ENCODE measurements at regions not wholly inside any gene's neighbourhood (a gene's known extent, or its start where the extent isn't known, plus 50 kb on each side); places are given as distances from the start of the nearest gene placed in this dataset.
"Not testable (repeated sequence)": the region's sequence is repeated elsewhere in the genome, so short reads cannot be mapped to it uniquely, and the experiment has no call there.

DNA sequence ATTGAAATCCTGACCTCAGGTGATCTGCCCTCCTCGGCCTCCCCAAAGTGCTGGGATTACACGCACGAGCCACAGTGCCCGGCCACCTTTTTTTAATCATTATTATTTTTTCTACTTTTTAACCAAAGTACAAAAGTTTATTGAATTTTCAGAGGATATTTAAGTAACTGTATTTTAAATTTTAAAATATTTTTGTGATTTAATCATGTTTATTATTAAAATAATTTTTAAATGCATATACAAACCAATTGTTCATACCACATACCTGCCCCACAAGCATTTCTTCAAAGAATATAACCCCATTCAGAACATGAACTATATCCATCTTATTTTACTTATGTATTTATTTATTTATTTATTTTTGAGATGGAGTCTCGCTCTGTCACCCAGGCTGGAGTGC, 163.6 kb upstream of the MAP2 start (continued):
- TF ChIP-seq, protein P1, sequence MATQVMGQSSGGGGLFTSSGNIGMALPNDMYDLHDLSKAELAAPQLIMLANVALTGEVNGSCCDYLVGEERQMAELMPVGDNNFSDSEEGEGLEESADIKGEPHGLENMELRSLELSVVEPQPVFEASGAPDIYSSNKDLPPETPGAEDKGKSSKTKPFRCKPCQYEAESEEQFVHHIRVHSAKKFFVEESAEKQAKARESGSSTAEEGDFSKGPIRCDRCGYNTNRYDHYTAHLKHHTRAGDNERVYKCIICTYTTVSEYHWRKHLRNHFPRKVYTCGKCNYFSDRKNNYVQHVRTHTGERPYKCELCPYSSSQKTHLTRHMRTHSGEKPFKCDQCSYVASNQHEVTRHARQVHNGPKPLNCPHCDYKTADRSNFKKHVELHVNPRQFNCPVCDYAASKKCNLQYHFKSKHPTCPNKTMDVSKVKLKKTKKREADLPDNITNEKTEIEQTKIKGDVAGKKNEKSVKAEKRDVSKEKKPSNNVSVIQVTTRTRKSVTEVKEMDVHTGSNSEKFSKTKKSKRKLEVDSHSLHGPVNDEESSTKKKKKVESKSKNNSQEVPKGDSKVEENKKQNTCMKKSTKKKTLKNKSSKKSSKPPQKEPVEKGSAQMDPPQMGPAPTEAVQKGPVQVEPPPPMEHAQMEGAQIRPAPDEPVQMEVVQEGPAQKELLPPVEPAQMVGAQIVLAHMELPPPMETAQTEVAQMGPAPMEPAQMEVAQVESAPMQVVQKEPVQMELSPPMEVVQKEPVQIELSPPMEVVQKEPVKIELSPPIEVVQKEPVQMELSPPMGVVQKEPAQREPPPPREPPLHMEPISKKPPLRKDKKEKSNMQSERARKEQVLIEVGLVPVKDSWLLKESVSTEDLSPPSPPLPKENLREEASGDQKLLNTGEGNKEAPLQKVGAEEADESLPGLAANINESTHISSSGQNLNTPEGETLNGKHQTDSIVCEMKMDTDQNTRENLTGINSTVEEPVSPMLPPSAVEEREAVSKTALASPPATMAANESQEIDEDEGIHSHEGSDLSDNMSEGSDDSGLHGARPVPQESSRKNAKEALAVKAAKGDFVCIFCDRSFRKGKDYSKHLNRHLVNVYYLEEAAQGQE (IDR thresholded peaks at IDR 0.05; ENCODE audit: unreplicated experiment): no peak
- TF ChIP-seq EZH2 (IDR thresholded peaks at IDR 0.05; ENCODE audit: low read depth, unreplicated experiment) (no peak), CREB1 (CRISPR knock-in tag; IDR thresholded peaks at IDR 0.05; ENCODE audit: low read depth) (no peak), NANOG (IDR thresholded peaks at IDR 0.05; ENCODE audit: borderline replicate concordance) (no peak), JUNB (IDR thresholded peaks at IDR 0.05; ENCODE audit: unreplicated experiment) (no peak), ZNF114 (CRISPR knock-in tag; IDR thresholded peaks at IDR 0.05) (no peak), POLR2AphosphoS5 (IDR thresholded peaks at IDR 0.05; ENCODE audit: low read depth) (no peak), STAT1 (IDR thresholded peaks at IDR 0.05; ENCODE audit: unreplicated experiment) (no peak)
- TF ChIP-seq, protein P2, sequence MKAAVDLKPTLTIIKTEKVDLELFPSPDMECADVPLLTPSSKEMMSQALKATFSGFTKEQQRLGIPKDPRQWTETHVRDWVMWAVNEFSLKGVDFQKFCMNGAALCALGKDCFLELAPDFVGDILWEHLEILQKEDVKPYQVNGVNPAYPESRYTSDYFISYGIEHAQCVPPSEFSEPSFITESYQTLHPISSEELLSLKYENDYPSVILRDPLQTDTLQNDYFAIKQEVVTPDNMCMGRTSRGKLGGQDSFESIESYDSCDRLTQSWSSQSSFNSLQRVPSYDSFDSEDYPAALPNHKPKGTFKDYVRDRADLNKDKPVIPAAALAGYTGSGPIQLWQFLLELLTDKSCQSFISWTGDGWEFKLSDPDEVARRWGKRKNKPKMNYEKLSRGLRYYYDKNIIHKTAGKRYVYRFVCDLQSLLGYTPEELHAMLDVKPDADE (IDR thresholded peaks at IDR 0.05): no peak

DNA sequence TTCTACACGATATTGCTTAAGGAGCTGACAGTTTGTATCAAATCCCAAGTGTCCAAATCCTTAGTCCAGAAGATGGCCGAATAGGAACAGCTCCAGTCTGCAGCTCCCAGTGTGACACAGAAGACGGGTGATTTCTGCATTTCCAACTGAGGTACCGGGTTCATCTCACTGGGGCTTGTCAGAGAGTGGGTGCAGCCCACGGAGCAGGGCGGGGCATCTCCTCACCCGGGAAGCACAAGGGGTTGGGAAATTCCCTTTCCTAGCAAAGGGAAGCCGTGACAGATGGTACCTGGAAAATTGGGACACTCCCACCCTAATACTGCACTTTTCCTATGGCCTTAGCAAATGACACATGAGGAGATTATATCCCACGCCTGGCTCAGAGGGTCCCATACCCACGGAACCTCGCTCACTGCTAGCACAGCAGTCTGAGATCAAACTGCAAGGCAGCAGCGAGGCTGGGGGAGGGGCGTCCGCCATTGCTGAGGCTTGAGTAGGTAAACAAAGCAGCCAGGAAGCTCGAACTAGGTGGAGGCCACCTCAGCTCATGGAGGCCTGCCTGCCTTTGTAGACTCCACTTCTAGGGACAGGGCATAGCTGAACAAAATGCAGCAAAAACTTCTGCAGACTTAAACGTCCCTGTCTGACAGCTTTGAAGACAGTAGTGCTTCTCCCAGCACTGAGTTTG, 162.3 kb upstream of the MAP2 start:
- H4K20me1 ChIP-seq (replicated peaks; ENCODE audit: insufficient read depth); H3K4me3 Mint-ChIP-seq; H3K4me2 ChIP-seq; H3K27ac Mint-ChIP-seq; DNase-seq (ENCODE audit: low spot score); H3K27me3 Mint-ChIP-seq (ENCODE audit: insufficient read depth, low read depth, poor library complexity); H3K27me3 ChIP-seq (ENCODE audit: insufficient read depth); H2AFZ ChIP-seq; H3K4me1 ChIP-seq (ENCODE audit: insufficient read depth); H3K79me2 ChIP-seq (replicated peaks; ENCODE audit: insufficient read depth); H3F3A ChIP-seq (replicated peaks; ENCODE audit: low read depth); H3K4me3 ChIP-seq; H3K27ac ChIP-seq (ENCODE audit: low read depth); H3K4me1 Mint-ChIP-seq; H3K9me2 ChIP-seq (ENCODE audit: insufficient read depth); H3K36me3 ChIP-seq (ENCODE audit: insufficient read depth); ATAC-seq: not testable (repeated sequence)
- H3K9me3 Mint-ChIP-seq: peaks cover 17% of the 10 kb centered on the region
- peaks cover 24% of the 10 kb centered on the region; the same call in 2 of the 3 replicates for H3K36me3 Mint-ChIP-seq (ENCODE audit: low read depth)

DNA sequence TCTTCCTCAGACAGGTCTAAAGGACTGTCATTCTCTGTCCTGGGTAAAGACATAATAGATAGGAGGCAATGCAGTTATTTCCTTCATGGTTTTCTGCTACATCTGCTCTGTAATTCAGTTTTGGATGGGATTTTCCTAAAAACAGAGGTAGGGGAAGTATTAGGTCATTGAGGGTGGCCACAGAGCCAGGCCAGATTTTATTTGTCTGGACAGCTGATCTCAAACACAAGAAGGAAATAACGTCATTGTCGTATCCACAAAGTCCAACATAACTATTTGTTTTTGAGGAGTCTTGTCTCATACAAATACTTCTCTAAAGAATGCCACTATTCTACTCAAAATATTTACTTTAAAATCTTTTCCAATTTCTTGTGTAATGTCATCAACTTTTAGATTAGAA, 154.8 kb upstream of the MAP2 start:
- ATAC-seq: no peak
- H3F3A ChIP-seq (replicated peaks; ENCODE audit: low read depth): no peaks in the 10 kb centered on the region
- H3K4me1 Mint-ChIP-seq: no peaks in the 10 kb centered on the region
- no peak overlapping the region for H3K27ac ChIP-seq (ENCODE audit: low read depth)
- H3K4me2 ChIP-seq: no peak overlapping the region
- no peaks in the 10 kb centered on the region for H4K20me1 ChIP-seq (replicated peaks; ENCODE audit: insufficient read depth)
- no peak overlapping the region for H2AFZ ChIP-seq
- H3K9me3 Mint-ChIP-seq: peaks cover 6% of the 10 kb centered on the region; the same call in 1 of the 3 replicates
- no peak overlapping the region for H3K4me3 Mint-ChIP-seq
- peaks cover 17% of the 10 kb centered on the region; the same call in 2 of the 3 replicates for H3K36me3 Mint-ChIP-seq (ENCODE audit: low read depth)
- no peaks in the 10 kb centered on the region for H3K27me3 ChIP-seq (ENCODE audit: insufficient read depth)
- no peaks in the 10 kb centered on the region for H3K9me2 ChIP-seq (ENCODE audit: insufficient read depth)
- no peaks in the 10 kb centered on the region for H3K36me3 ChIP-seq (ENCODE audit: insufficient read depth)
- H3K27ac Mint-ChIP-seq: no peak overlapping the region
- peaks cover 4% of the 10 kb centered on the region for H3K27me3 Mint-ChIP-seq (ENCODE audit: insufficient read depth, low read depth, poor library complexity)
- no peaks in the 10 kb centered on the region for H3K79me2 ChIP-seq (replicated peaks; ENCODE audit: insufficient read depth)
- H3K4me3 ChIP-seq: no peak overlapping the region
- DNase-seq (ENCODE audit: low spot score): no peak
- H3K4me1 ChIP-seq (ENCODE audit: insufficient read depth): no peaks in the 10 kb centered on the region
- TF ChIP-seq, protein P2 (IDR thresholded peaks at IDR 0.05): no peak
- TF ChIP-seq EZH2phosphoT487 (IDR thresholded peaks at IDR 0.05; ENCODE audit: unreplicated experiment) (no peak), POLR2AphosphoS5 (IDR thresholded peaks at IDR 0.05; ENCODE audit: low read depth) (no peak)
- TF ChIP-seq, protein P3, sequence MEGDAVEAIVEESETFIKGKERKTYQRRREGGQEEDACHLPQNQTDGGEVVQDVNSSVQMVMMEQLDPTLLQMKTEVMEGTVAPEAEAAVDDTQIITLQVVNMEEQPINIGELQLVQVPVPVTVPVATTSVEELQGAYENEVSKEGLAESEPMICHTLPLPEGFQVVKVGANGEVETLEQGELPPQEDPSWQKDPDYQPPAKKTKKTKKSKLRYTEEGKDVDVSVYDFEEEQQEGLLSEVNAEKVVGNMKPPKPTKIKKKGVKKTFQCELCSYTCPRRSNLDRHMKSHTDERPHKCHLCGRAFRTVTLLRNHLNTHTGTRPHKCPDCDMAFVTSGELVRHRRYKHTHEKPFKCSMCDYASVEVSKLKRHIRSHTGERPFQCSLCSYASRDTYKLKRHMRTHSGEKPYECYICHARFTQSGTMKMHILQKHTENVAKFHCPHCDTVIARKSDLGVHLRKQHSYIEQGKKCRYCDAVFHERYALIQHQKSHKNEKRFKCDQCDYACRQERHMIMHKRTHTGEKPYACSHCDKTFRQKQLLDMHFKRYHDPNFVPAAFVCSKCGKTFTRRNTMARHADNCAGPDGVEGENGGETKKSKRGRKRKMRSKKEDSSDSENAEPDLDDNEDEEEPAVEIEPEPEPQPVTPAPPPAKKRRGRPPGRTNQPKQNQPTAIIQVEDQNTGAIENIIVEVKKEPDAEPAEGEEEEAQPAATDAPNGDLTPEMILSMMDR (conservative IDR thresholded peaks at IDR 0.05; ENCODE audit: low read depth in 2 of 2): no peak
